Keratinocyte (primary cell): ENCODE measurements at regions not wholly inside any gene's neighbourhood (a gene's known extent, or its start where the extent isn't known, plus 50 kb on each side); places are given as distances from the start of the nearest gene placed in this dataset.

ENCODE experiments used
- DNase-seq: peaks from one replicate; pipeline ENCODE4 v3.0.0-alpha.2; 2011; ENCODE audit warnings: low read depth, missing footprints, low spot score
- FAIRE-seq: peaks from 2 replicates; lab custom pipeline; 2011; peaks lifted over from hg19 to GRCh38; lab: Jason Lieb, UNC
- H2AFZ ChIP-seq: 2 replicates; pipeline ENCODE4 v1.6.0; 2012; ENCODE audit warnings: low read length, control low read depth, inconsistent platforms; ENCODE audit not compliant: control insufficient read depth
- H3K27ac ChIP-seq: 2 replicates; pipeline ENCODE4 v1.5.1; 2011; ENCODE audit warnings: low read length; ENCODE audit not compliant: control insufficient read depth, insufficient read depth
- H3K27me3 ChIP-seq: 3 replicates; pipeline ENCODE4 v1.6.0; 2011; ENCODE audit warnings: low read length; ENCODE audit not compliant: control insufficient read depth, insufficient read depth; ENCODE audit errors: extremely low read depth
- H3K36me3 ChIP-seq, 2 experiments: 2 replicates in 1 of 2; 3 replicates in 1 of 2; pipeline ENCODE4 v1.5.1; 2011; ENCODE audit warnings: low read length in 2 of 2, mild to moderate bottlenecking in 1 of 2; ENCODE audit not compliant: control insufficient read depth in 2 of 2, insufficient read depth in 2 of 2; ENCODE audit errors: extremely low read depth in 1 of 2
- H3K4me1 ChIP-seq: 3 replicates; pipeline ENCODE4 v1.5.1; 2011; ENCODE audit warnings: low read length; ENCODE audit not compliant: control insufficient read depth, insufficient read depth; ENCODE audit errors: extremely low read depth
- H3K4me2 ChIP-seq: 3 replicates; pipeline ENCODE4 v1.6.0; 2011; ENCODE audit warnings: low read depth, low read length; ENCODE audit not compliant: control insufficient read depth, insufficient read depth; ENCODE audit errors: extremely low read depth
- H3K4me3 ChIP-seq, 3 experiments: fragments of 200-600 bp in 1 of 3; sonication (generic) in 1 of 3; 2 replicates in 2 of 3; 3 replicates in 1 of 3; pipeline ENCODE4 v1.5.1; 2011 to 2016; ENCODE audit warnings: low read length in 3 of 3, mild to moderate bottlenecking in 3 of 3, control low read depth in 2 of 3, inconsistent platforms in 1 of 3, low read depth in 1 of 3, mixed read lengths in 1 of 3, mixed run types in 1 of 3, moderate library complexity in 1 of 3; ENCODE audit not compliant: control insufficient read depth in 2 of 3, insufficient read depth in 2 of 3; ENCODE audit errors: extremely low read depth in 1 of 3
- H3K79me2 ChIP-seq: 2 replicates; pipeline ENCODE4 v1.6.0; 2012; ENCODE audit warnings: low read length; ENCODE audit not compliant: control insufficient read depth, insufficient read depth
- H3K9ac ChIP-seq: 3 replicates; pipeline ENCODE4 v1.6.0; 2011; ENCODE audit warnings: low read length; ENCODE audit not compliant: control insufficient read depth, insufficient read depth; ENCODE audit errors: extremely low read depth
- H3K9me1 ChIP-seq: 3 replicates; pipeline ENCODE4 v1.6.0; 2011; ENCODE audit warnings: low read length; ENCODE audit not compliant: control insufficient read depth, insufficient read depth; ENCODE audit errors: extremely low read depth
- H3K9me3 ChIP-seq: 2 replicates; pipeline ENCODE4 v1.5.1; 2012; ENCODE audit warnings: low read depth, low read length; ENCODE audit not compliant: control insufficient read depth
- H4K20me1 ChIP-seq: 3 replicates; pipeline ENCODE4 v1.6.0; 2011; ENCODE audit warnings: low read length; ENCODE audit not compliant: control insufficient read depth, insufficient read depth; ENCODE audit errors: extremely low read depth
- CTCF ChIP-seq, 3 experiments: IDR thresholded peaks in 1 of 3; conservative IDR thresholded peaks in 1 of 3; optimal IDR thresholded peaks in 1 of 3; 2 replicates in 2 of 3; 3 replicates in 1 of 3; pipeline versions ENCODE3 to v1.5.1; 2011; ENCODE audit warnings: low read length in 3 of 3, mild to moderate bottlenecking in 3 of 3, moderate library complexity in 2 of 3, control low read depth in 1 of 3, inconsistent platforms in 1 of 3; ENCODE audit not compliant: insufficient read depth in 2 of 3; ENCODE audit errors: extremely low read depth in 1 of 3
- EZH2 ChIP-seq: IDR thresholded peaks from one replicate; pipeline ENCODE4 v1.6.1; 2012; ENCODE audit warnings: inconsistent platforms, mild to moderate bottlenecking, low read length, moderate library complexity
- dilution Hi-C: fragments of 300-500 bp; cut with MboI; formaldehyde crosslinking; loops from one replicate; pipeline ENCODE4 v1.7.0; 2020; ENCODE audit warnings: low sequenced_read_pairs; ENCODE audit not compliant: extremely low pct_ligation_motif_present

DNA sequence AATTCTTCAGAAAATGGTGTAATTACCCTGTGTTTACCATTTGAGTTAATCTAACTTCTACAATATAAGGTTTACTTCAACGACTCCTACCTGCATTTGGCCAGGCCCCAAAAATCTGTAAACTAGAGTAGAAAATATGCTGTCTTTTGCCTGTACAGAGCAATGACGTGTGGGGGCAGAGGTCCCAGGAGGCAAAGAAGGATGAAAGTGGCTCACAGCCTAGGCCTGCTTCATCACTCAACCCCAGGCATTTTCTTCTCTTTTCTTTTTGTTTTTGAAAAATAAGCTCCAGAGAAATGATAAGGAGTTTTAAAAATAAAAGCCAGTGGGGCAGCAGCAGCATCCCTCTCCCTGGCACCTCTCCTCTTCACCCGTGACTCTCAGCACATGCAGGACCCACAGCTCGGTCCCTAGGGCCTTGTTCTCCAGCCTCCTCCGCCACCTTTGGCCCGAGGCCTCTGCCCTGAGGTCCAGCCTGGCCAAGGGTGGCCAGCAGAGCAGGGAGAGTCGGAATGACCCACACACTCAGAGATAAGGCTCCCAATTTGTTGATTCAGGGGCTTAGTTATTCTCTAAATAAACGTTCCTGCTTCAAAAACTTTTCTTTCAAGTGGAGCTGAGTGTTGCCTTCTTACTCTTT, 76.6 kb upstream of the ADRA1D start:
- H3K9me1 ChIP-seq: no peaks in the 10 kb centered on the region
- H3K9me3 ChIP-seq: peaks cover 11% of the 10 kb centered on the region
- H4K20me1 ChIP-seq: no peaks in the 10 kb centered on the region
- H2AFZ ChIP-seq: no peak overlapping the region
- no peak overlapping the region for H3K27ac ChIP-seq
- dilution Hi-C loops: no loop called here
- H3K36me3 ChIP-seq: no peaks in the 10 kb centered on the region
- H3K4me1 ChIP-seq: peaks cover 7% of the 10 kb centered on the region
- H3K4me3 ChIP-seq: no peak overlapping the region
- no peak for TF ChIP-seq EZH2
- no peak for TF ChIP-seq CTCF (optimal IDR thresholded peaks at IDR 0.05 in 1 of 3, IDR thresholded peaks at IDR 0.05 in 1 of 3, conservative IDR thresholded peaks at IDR 0.05 in 1 of 3; ENCODE audit: extremely low read depth in 1 of 3, insufficient read depth in 2 of 3, low read length in 3 of 3)
- FAIRE-seq: no peak
- DNase-seq: no peak
- H3K79me2 ChIP-seq: no peaks in the 10 kb centered on the region
- H3K27me3 ChIP-seq: peaks cover 7% of the 10 kb centered on the region
- H3K9ac ChIP-seq: no peak overlapping the region
- H3K4me2 ChIP-seq: no peak overlapping the region

- DNase-seq (no peak), FAIRE-seq (no peak)
- H3K36me3 ChIP-seq: no peaks in the 10 kb centered on the region
- dilution Hi-C loops: no loop called here
- no peak overlapping the region for H3K27ac ChIP-seq
- no peak overlapping the region for H3K4me3 ChIP-seq
- H3K9ac ChIP-seq: no peak overlapping the region
- H3K4me2 ChIP-seq: no peak overlapping the region
- H2AFZ ChIP-seq: no peak overlapping the region
- TF ChIP-seq EZH2 (no peak), CTCF (optimal IDR thresholded peaks at IDR 0.05 in 1 of 3, IDR thresholded peaks at IDR 0.05 in 1 of 3, conservative IDR thresholded peaks at IDR 0.05 in 1 of 3; ENCODE audit: extremely low read depth in 1 of 3, insufficient read depth in 2 of 3, low read length in 3 of 3) (no peak)
- peaks cover 7% of the 10 kb centered on the region for H3K4me1 ChIP-seq
- no peaks in the 10 kb centered on the region for H4K20me1 ChIP-seq
- peaks cover 11% of the 10 kb centered on the region for H3K9me3 ChIP-seq
- no peaks in the 10 kb centered on the region for H3K9me1 ChIP-seq
- peaks cover 7% of the 10 kb centered on the region for H3K27me3 ChIP-seq
- H3K79me2 ChIP-seq: no peaks in the 10 kb centered on the region
Observed at GRCh38 chr20:4324611-4325243, 75.6 kb upstream of the ADRA1D start.
